CD4-positive, alpha-beta T cell (primary cell): ENCODE measurements at regions not wholly inside any gene's neighbourhood (a gene's known extent, or its start where the extent isn't known, plus 50 kb on each side); places are given as distances from the start of the nearest gene placed in this dataset.

ENCODE experiments used
- ATAC-seq: fragments of 200-7000 bp; cut with Tn5 transposase; one replicate; pipeline ENCODE4 v1.10.0; 2022; ENCODE audit warnings: mild to moderate bottlenecking; ENCODE audit not compliant: poor library complexity
- CTCF ChIA-PET: fragments of 350-600 bp; sonication (Branson Sonifier 250); formaldehyde crosslinking; loops from one replicate; lab custom pipeline; 2021; ENCODE audit warnings: antibody characterized with exemption, inconsistent platforms; lab: Charles Lee
- POLR2A ChIA-PET: fragments of 350-600 bp; sonication (Branson Sonifier 250); formaldehyde crosslinking; loops from one replicate; lab custom pipeline; 2021; ENCODE audit warnings: antibody characterized with exemption, inconsistent platforms; lab: Charles Lee
- DNase-seq, 14 experiments: peaks; one replicate each; pipeline ENCODE4 v3.0.0-alpha.2; 2013 to 2020; ENCODE audit warnings: mixed read lengths in 2 of 14
- H3K27ac ChIP-seq, 2 donors: one replicate each; pipeline versions ENCODE4 v1.5.1 to v1.7.0; 2013; ENCODE audit warnings: low read length in 2 of 2, low read depth in 1 of 2, mild to moderate bottlenecking in 1 of 2
- H3K27me3 ChIP-seq, 2 experiments: 1 replicate in 1 of 2; 2 replicates in 1 of 2; pipeline versions ENCODE4 v1.6.1 to v1.7.0; 2013; ENCODE audit warnings: low read length in 2 of 2, control low read depth in 1 of 2, mild to moderate bottlenecking in 1 of 2, moderate library complexity in 1 of 2; ENCODE audit not compliant: insufficient read depth in 2 of 2, control insufficient read depth in 1 of 2
- H3K36me3 ChIP-seq: one replicate; pipeline ENCODE4 v1.6.1; 2013; ENCODE audit warnings: low read length, control low read depth; ENCODE audit not compliant: insufficient read depth
- H3K4me1 ChIP-seq: one replicate; pipeline ENCODE4 v1.6.1; 2013; ENCODE audit warnings: low read length, control low read depth; ENCODE audit not compliant: insufficient read depth
- H3K4me3 ChIP-seq: one replicate; pipeline ENCODE4 v1.5.1; 2013; ENCODE audit warnings: mild to moderate bottlenecking, low read length, moderate library complexity
- H3K9me3 ChIP-seq, 2 experiments: 1 replicate in 1 of 2; 2 replicates in 1 of 2; pipeline versions ENCODE4 v1.6.1 to v1.7.0; 2013; ENCODE audit warnings: low read length in 2 of 2, mild to moderate bottlenecking in 2 of 2, control low read depth in 1 of 2, moderate library complexity in 1 of 2; ENCODE audit not compliant: control insufficient read depth in 1 of 2, insufficient read depth in 1 of 2
- H3K27ac Mint-ChIP-seq: one replicate; pipeline ENCODE4 v1.8.0; 2020; ENCODE audit warnings: mixed read lengths
- H3K27me3 Mint-ChIP-seq: one replicate; pipeline ENCODE4 v1.8.0; 2021; ENCODE audit warnings: mixed read lengths
- H3K36me3 Mint-ChIP-seq: one replicate; pipeline ENCODE4 v1.8.0; 2021; ENCODE audit warnings: low read depth, mixed read lengths
- H3K4me1 Mint-ChIP-seq: one replicate; pipeline ENCODE4 v1.8.0; 2021; ENCODE audit warnings: low read depth, mixed read lengths
- H3K4me3 Mint-ChIP-seq: one replicate; pipeline ENCODE4 v1.8.0; 2020; ENCODE audit warnings: mild to moderate bottlenecking, mixed read lengths
- H3K9me3 Mint-ChIP-seq: one replicate; pipeline ENCODE4 v1.8.0; 2020; ENCODE audit warnings: mixed read lengths
- CTCF ChIP-seq: fragments of 200-600 bp; IDR thresholded peaks from one replicate; pipeline ENCODE4 v1.8.0; 2022; ENCODE audit warnings: antibody characterized with exemption, mild to moderate bottlenecking
- intact Hi-C, 2 experiments: fragments of 100-400 bp; cut with DNase I in 1 of 2; cut with micrococcal nuclease in 1 of 2; formaldehyde crosslinking; loops; one replicate each; pipeline versions ENCODE4 v1.15.1 to v1.9.0; 2023 to 2025; cut with DNase I, micrococcal nuclease

GRCh38 chr3:66666362-66666761 is 165.5 kb upstream of the LRIG1 start:
- Histone ChIP-seq H3K27ac (no peak overlapping the region), H3K27me3 (no peaks in the 10 kb centered on the region), H3K9me3 (no peaks in the 10 kb centered on the region), H3K36me3 (no peaks in the 10 kb centered on the region), H3K4me3 (no peak overlapping the region), H3K4me1 (no peaks in the 10 kb centered on the region)
- POLR2A ChIA-PET, result interaction anchor here (0.8 kb wide), 1 partner anchor 446 kb away, joined by 3 read pairs; no protein-coding TSS in a partner anchor
- Mint-ChIP-seq H3K4me1 (peaks cover 4% of the 10 kb centered on the region), H3K4me3 (no peak overlapping the region), H3K9me3 (no peaks in the 10 kb centered on the region), H3K27me3 (peaks cover 11% of the 10 kb centered on the region), H3K36me3 (no peaks in the 10 kb centered on the region), H3K27ac (no peak overlapping the region)
- DNase-seq (no peak), ATAC-seq (no peak)
- CTCF ChIA-PET, result no interaction called here
- TF ChIP-seq CTCF, result no peak
- intact Hi-C loops, result no loop called here

- intact Hi-C loops, result no loop called here
- ChIA-PET CTCF (no interaction called here), POLR2A (no interaction called here)
- H3K9me3 Mint-ChIP-seq, result no peaks in the 10 kb centered on the region
- no peak overlapping the region for H3K4me3 Mint-ChIP-seq
- no peak for TF ChIP-seq CTCF
- H3K36me3 Mint-ChIP-seq, result no peaks in the 10 kb centered on the region
- peaks cover 4% of the 10 kb centered on the region for H3K27me3 Mint-ChIP-seq
- no peak overlapping the region for H3K27ac ChIP-seq
- no peaks in the 10 kb centered on the region for H3K9me3 ChIP-seq
- H3K4me3 ChIP-seq, result no peak overlapping the region
- H3K36me3 ChIP-seq, result no peaks in the 10 kb centered on the region
- H3K4me1 ChIP-seq, result no peaks in the 10 kb centered on the region
- peaks cover 5% of the 10 kb centered on the region for H3K4me1 Mint-ChIP-seq
- H3K27me3 ChIP-seq, result no peaks in the 10 kb centered on the region
- H3K27ac Mint-ChIP-seq, result no peak overlapping the region
- DNase-seq, result no peak
- ATAC-seq, result no peak
Observed at GRCh38 chr3:66667263-66667662, 166.4 kb upstream of the LRIG1 start.

GRCh38 chr3:66671291-66671690 is 170.5 kb upstream of the LRIG1 start:
- H3K4me3 ChIP-seq, result no peak overlapping the region
- H3K27me3 ChIP-seq, result no peaks in the 10 kb centered on the region
- H3K27me3 Mint-ChIP-seq, result peaks cover 4% of the 10 kb centered on the region
- H3K27ac Mint-ChIP-seq, result no peak overlapping the region
- H3K27ac ChIP-seq, result no peak overlapping the region
- POLR2A ChIA-PET, result no interaction called here
- CTCF ChIA-PET, result no interaction called here
- ATAC-seq, result no peak
- peaks cover 5% of the 10 kb centered on the region for H3K4me1 Mint-ChIP-seq
- H3K4me1 ChIP-seq, result no peaks in the 10 kb centered on the region
- H3K4me3 Mint-ChIP-seq, result no peak overlapping the region
- peak in 2 of 14 experiments; percentile 1 to 22 for DNase-seq
- H3K36me3 ChIP-seq, result no peaks in the 10 kb centered on the region
- H3K9me3 ChIP-seq, result no peaks in the 10 kb centered on the region
- intact Hi-C loops, result no loop called here
- no peak for TF ChIP-seq CTCF
- H3K36me3 Mint-ChIP-seq, result no peaks in the 10 kb centered on the region
- no peaks in the 10 kb centered on the region for H3K9me3 Mint-ChIP-seq
